ENCODE measurements at regions not wholly inside any gene's neighbourhood (a gene's known extent, or its start where the extent isn't known, plus 50 kb on each side); places are given as distances from the start of the nearest gene placed in this dataset.

GRCh38 chr2:168392797-168393196 is 63.3 kb upstream of the CERS6 start:
- TF ChIP-seq, protein P1, sequence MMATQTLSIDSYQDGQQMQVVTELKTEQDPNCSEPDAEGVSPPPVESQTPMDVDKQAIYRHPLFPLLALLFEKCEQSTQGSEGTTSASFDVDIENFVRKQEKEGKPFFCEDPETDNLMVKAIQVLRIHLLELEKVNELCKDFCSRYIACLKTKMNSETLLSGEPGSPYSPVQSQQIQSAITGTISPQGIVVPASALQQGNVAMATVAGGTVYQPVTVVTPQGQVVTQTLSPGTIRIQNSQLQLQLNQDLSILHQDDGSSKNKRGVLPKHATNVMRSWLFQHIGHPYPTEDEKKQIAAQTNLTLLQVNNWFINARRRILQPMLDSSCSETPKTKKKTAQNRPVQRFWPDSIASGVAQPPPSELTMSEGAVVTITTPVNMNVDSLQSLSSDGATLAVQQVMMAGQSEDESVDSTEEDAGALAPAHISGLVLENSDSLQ (IDR thresholded peaks at IDR 0.05) = no peak
- no peak for TF ChIP-seq BHLHE40 (IDR thresholded peaks at IDR 0.05; ENCODE audit: borderline replicate concordance)
- no peak for TF ChIP-seq FOXM1 (IDR thresholded peaks at IDR 0.05; ENCODE audit: borderline replicate concordance)
- TF ChIP-seq TARDBP (IDR thresholded peaks at IDR 0.05) = no peak
- no peak for TF ChIP-seq SUZ12 (IDR thresholded peaks at IDR 0.05)
- TF ChIP-seq CTBP1 (IDR thresholded peaks at IDR 0.05; ENCODE audit: borderline replicate concordance) = no peak
- no peak for TF ChIP-seq ARNT (IDR thresholded peaks at IDR 0.05)
- TF ChIP-seq HDGF (IDR thresholded peaks at IDR 0.05; ENCODE audit: borderline replicate concordance) = no peak
- no peak for TF ChIP-seq ZNF384 (IDR thresholded peaks at IDR 0.05)
- CTCF ChIA-PET = no interaction called here
- no peak for DNase-seq (ENCODE audit: extremely low spot score)
- POLR2A ChIA-PET = no interaction called here

DNA sequence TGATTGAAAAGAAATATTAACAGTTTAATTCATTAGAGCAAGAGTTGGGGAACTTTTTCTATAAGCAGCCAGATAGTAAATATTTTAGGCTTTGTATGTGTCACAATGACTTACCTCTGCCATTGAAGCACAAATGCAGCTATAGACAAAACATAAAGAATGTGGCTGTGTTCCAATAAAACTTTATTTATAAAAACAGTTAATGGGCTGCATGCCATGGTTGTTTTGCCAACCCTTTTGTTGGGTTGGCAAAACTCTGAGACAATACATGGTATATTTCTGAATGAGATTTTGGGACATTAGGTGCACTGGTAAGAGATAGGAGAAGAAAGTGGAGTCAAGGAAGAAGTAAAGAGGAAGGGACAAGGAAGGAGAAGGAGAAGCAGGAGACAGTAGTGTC is 61.8 kb upstream of the CERS6 start:
- DNase-seq (ENCODE audit: extremely low spot score) = no peak
- POLR2A ChIA-PET = no interaction called here
- no peak for TF ChIP-seq ARNT (IDR thresholded peaks at IDR 0.05)
- TF ChIP-seq L3MBTL2 (conservative IDR thresholded peaks at IDR 0.05) = no peak
- no peak for TF ChIP-seq LEF1 (IDR thresholded peaks at IDR 0.05; ENCODE audit: borderline replicate concordance)
- no peak for TF ChIP-seq BHLHE40 (IDR thresholded peaks at IDR 0.05; ENCODE audit: borderline replicate concordance)
- no peak for TF ChIP-seq FOXM1 (IDR thresholded peaks at IDR 0.05; ENCODE audit: borderline replicate concordance)
- no peak for TF ChIP-seq CTBP1 (IDR thresholded peaks at IDR 0.05; ENCODE audit: borderline replicate concordance)
- TF ChIP-seq TARDBP (IDR thresholded peaks at IDR 0.05) = no peak
- TF ChIP-seq ELF4 (IDR thresholded peaks at IDR 0.05) = no peak
- TF ChIP-seq SUZ12 (IDR thresholded peaks at IDR 0.05) = no peak
- TF ChIP-seq SP1 (IDR thresholded peaks at IDR 0.05) = no peak
- no peak for TF ChIP-seq HDGF (IDR thresholded peaks at IDR 0.05; ENCODE audit: borderline replicate concordance)
- TF ChIP-seq ZNF384 (IDR thresholded peaks at IDR 0.05) = no peak
- no peak for TF ChIP-seq NFRKB (IDR thresholded peaks at IDR 0.05)
- TF ChIP-seq, protein P1 (IDR thresholded peaks at IDR 0.05) = no peak
- no peak for TF ChIP-seq FOXK2 (IDR thresholded peaks at IDR 0.05)
- no peak for TF ChIP-seq FOXA1 (IDR thresholded peaks at IDR 0.05)
- CTCF ChIA-PET = no interaction called here

GRCh38 chr2:168396131-168396530 is 59.9 kb upstream of the CERS6 start:
- no peak for DNase-seq (ENCODE audit: extremely low spot score)
- ChIA-PET CTCF (no interaction called here), POLR2A (no interaction called here)
- TF ChIP-seq CTBP1 (IDR thresholded peaks at IDR 0.05; ENCODE audit: borderline replicate concordance) (no peak), ARNT (IDR thresholded peaks at IDR 0.05) (no peak), HDGF (IDR thresholded peaks at IDR 0.05; ENCODE audit: borderline replicate concordance) (no peak), ELF4 (IDR thresholded peaks at IDR 0.05) (no peak), LEF1 (IDR thresholded peaks at IDR 0.05; ENCODE audit: borderline replicate concordance) (no peak), L3MBTL2 (conservative IDR thresholded peaks at IDR 0.05) (no peak), ZNF384 (IDR thresholded peaks at IDR 0.05) (no peak)
- TF ChIP-seq, protein P1 (IDR thresholded peaks at IDR 0.05) = no peak

DNA sequence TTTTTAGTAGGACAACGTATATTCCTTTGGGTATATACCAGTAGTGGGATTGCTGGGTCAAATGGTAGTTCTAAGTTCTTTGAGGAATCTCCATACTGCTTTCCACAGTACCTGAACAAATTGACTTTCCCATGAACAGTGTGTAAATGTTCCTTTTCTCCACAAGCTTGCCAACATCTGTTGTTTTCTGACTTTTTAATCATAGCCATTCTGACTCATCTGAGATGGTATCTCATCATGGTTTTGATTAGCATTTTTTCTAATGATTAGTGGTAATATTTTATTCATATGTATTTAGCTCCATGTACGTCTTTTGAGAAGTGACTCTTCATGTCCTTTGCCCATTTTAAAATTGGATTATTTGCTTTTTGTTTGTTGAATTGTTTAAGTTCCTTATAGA is 58.4 kb upstream of the CERS6 start:
- POLR2A ChIA-PET = no interaction called here
- DNase-seq (ENCODE audit: extremely low spot score) = no peak
- CTCF ChIA-PET = no interaction called here
- TF ChIP-seq SUZ12 (IDR thresholded peaks at IDR 0.05) (no peak), FOXA1 (IDR thresholded peaks at IDR 0.05) (no peak), LEF1 (IDR thresholded peaks at IDR 0.05; ENCODE audit: borderline replicate concordance) (no peak), CTBP1 (IDR thresholded peaks at IDR 0.05; ENCODE audit: borderline replicate concordance) (no peak), SP1 (IDR thresholded peaks at IDR 0.05) (no peak)

GRCh38 chr2:168401048-168401556 is 55.0 kb upstream of the CERS6 start:
- TF ChIP-seq ELF4 (IDR thresholded peaks at IDR 0.05) (no peak), FOXM1 (IDR thresholded peaks at IDR 0.05; ENCODE audit: borderline replicate concordance) (no peak), CTBP1 (IDR thresholded peaks at IDR 0.05; ENCODE audit: borderline replicate concordance) (no peak), FOXK2 (IDR thresholded peaks at IDR 0.05) (no peak), ARNT (IDR thresholded peaks at IDR 0.05) (no peak), ZNF384 (IDR thresholded peaks at IDR 0.05) (no peak), BHLHE40 (IDR thresholded peaks at IDR 0.05; ENCODE audit: borderline replicate concordance) (no peak), SUZ12 (IDR thresholded peaks at IDR 0.05) (no peak), FOXA1 (IDR thresholded peaks at IDR 0.05) (no peak), NFRKB (IDR thresholded peaks at IDR 0.05) (no peak), LEF1 (IDR thresholded peaks at IDR 0.05; ENCODE audit: borderline replicate concordance) (no peak), L3MBTL2 (conservative IDR thresholded peaks at IDR 0.05) (no peak)
- TF ChIP-seq, protein P1 (IDR thresholded peaks at IDR 0.05) = no peak
- ChIA-PET POLR2A (no interaction called here), CTCF (interaction anchor here (0.6 kb wide), 1 partner anchor 314 kb away, joined by 3 read pairs; no protein-coding TSS in a partner anchor)
- no peak for DNase-seq (ENCODE audit: extremely low spot score)

DNA sequence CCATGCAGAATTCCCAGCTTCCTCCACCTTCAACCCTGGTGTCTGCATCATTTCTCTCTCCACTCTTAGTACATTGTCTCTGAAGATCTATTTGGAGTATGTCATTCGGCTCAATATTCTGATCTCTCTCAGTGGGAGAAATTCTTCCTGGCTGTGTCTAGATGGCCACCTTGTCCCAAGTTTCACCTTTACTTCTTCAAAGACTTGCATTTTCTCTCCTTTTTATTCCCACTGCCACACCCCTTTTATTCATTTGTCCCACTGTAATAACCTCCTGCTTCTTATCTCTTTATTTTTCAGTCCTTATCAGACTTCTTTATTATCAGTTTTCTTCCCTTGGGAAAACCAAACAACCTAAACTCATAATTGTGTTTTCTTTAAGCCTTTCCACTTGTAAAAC is 54.3 kb upstream of the CERS6 start:
- no peak for TF ChIP-seq CTBP1 (IDR thresholded peaks at IDR 0.05; ENCODE audit: borderline replicate concordance)
- TF ChIP-seq SP1 (IDR thresholded peaks at IDR 0.05) = no peak
- TF ChIP-seq BHLHE40 (IDR thresholded peaks at IDR 0.05; ENCODE audit: borderline replicate concordance) = no peak
- no peak for TF ChIP-seq TARDBP (IDR thresholded peaks at IDR 0.05)
- no peak for TF ChIP-seq HDGF (IDR thresholded peaks at IDR 0.05; ENCODE audit: borderline replicate concordance)
- TF ChIP-seq ARNT (IDR thresholded peaks at IDR 0.05) = no peak
- TF ChIP-seq FOXK2 (IDR thresholded peaks at IDR 0.05) = no peak
- TF ChIP-seq ZNF384 (IDR thresholded peaks at IDR 0.05) = no peak
- TF ChIP-seq SUZ12 (IDR thresholded peaks at IDR 0.05) = no peak
- no peak for TF ChIP-seq L3MBTL2 (conservative IDR thresholded peaks at IDR 0.05)
- TF ChIP-seq NFRKB (IDR thresholded peaks at IDR 0.05) = no peak
- TF ChIP-seq FOXA1 (IDR thresholded peaks at IDR 0.05) = no peak
- no peak for TF ChIP-seq LEF1 (IDR thresholded peaks at IDR 0.05; ENCODE audit: borderline replicate concordance)
- TF ChIP-seq, protein P1 (IDR thresholded peaks at IDR 0.05) = no peak
- no peak for TF ChIP-seq ELF4 (IDR thresholded peaks at IDR 0.05)
- TF ChIP-seq FOXM1 (IDR thresholded peaks at IDR 0.05; ENCODE audit: borderline replicate concordance) = no peak
- DNase-seq (ENCODE audit: extremely low spot score) = no peak
- ChIA-PET POLR2A (no interaction called here), CTCF (interaction anchor here (0.6 kb wide), 1 partner anchor 314 kb away, joined by 3 read pairs; no protein-coding TSS in a partner anchor)

Measured in HEK293T (cell line).